ENCODE measurements at regions not wholly inside any gene's neighbourhood (a gene's known extent, or its start where the extent isn't known, plus 50 kb on each side); places are given as distances from the start of the nearest gene placed in this dataset.

DNA sequence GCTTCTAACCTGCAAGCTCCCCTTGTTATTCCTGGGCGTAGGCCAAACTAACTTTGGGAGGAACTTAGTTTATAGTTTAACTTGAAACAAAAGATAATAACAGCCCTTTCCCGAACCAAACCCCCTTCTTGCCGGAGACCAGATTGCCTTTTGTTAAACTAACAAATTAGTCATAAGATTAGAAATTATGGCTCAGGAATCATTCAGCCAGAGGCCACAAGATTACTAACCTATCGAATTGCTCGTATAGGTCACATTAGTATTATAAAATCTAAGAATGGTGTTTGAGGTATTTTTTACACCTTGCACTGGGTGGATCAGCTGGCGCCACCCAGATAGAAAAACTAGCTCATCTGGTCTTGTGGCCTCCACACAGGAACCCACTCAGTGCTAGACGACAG lies 65.3 kb upstream of the RAP2B start:
- TF ChIP-seq OSR1 (CRISPR knock-in tag; IDR thresholded peaks at IDR 0.05) (no peak), TOX (CRISPR knock-in tag; IDR thresholded peaks at IDR 0.05; ENCODE audit: borderline replicate concordance) (no peak), TCF4 (CRISPR knock-in tag; IDR thresholded peaks at IDR 0.05; ENCODE audit: borderline replicate concordance) (no peak), ZNF70 (CRISPR knock-in tag; IDR thresholded peaks at IDR 0.05) (no peak), ZFP30 (CRISPR knock-in tag; IDR thresholded peaks at IDR 0.05) (no peak), ESRRG (CRISPR knock-in tag; IDR thresholded peaks at IDR 0.05) (no peak), ZNF8 (CRISPR knock-in tag; IDR thresholded peaks at IDR 0.05) (no peak), ZNF565 (CRISPR knock-in tag; conservative IDR thresholded peaks at IDR 0.05; ENCODE audit: low read depth) (no peak), BACH2 (CRISPR knock-in tag; IDR thresholded peaks at IDR 0.05; ENCODE audit: borderline replicate concordance) (no peak), ARNTL (CRISPR knock-in tag; IDR thresholded peaks at IDR 0.05; ENCODE audit: borderline replicate concordance, low read depth) (no peak), ZC3H10 (CRISPR knock-in tag; IDR thresholded peaks at IDR 0.05) (no peak), RARB (CRISPR knock-in tag; IDR thresholded peaks at IDR 0.05) (no peak)
- TF ChIP-seq, protein P1, sequence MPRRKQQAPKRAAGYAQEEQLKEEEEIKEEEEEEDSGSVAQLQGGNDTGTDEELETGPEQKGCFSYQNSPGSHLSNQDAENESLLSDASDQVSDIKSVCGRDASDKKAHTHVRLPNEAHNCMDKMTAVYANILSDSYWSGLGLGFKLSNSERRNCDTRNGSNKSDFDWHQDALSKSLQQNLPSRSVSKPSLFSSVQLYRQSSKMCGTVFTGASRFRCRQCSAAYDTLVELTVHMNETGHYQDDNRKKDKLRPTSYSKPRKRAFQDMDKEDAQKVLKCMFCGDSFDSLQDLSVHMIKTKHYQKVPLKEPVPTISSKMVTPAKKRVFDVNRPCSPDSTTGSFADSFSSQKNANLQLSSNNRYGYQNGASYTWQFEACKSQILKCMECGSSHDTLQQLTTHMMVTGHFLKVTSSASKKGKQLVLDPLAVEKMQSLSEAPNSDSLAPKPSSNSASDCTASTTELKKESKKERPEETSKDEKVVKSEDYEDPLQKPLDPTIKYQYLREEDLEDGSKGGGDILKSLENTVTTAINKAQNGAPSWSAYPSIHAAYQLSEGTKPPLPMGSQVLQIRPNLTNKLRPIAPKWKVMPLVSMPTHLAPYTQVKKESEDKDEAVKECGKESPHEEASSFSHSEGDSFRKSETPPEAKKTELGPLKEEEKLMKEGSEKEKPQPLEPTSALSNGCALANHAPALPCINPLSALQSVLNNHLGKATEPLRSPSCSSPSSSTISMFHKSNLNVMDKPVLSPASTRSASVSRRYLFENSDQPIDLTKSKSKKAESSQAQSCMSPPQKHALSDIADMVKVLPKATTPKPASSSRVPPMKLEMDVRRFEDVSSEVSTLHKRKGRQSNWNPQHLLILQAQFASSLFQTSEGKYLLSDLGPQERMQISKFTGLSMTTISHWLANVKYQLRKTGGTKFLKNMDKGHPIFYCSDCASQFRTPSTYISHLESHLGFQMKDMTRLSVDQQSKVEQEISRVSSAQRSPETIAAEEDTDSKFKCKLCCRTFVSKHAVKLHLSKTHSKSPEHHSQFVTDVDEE (CRISPR knock-in tag; IDR thresholded peaks at IDR 0.05), result no peak
- no peak for ATAC-seq

DNA sequence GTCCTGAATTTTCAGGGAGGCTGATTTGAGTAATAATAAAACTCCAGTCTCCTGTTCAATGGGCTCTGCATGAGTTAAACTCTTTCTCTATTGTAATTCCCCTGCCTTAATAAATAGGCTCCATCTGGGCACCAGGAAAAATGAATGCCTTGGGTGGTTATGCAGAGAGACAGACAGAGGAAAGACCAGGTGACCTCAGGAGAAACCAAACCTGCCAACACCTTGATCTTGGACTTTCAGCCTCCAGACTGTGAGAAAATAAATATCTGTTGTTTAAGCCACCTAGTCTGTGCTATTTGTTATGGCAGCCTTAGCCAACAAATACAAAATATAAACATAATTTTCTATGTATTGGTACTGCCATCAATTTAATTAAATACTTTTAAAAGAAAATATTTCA lies 64.8 kb upstream of the RAP2B start:
- TF ChIP-seq, protein P1 (CRISPR knock-in tag; IDR thresholded peaks at IDR 0.05), result no peak
- no peak for TF ChIP-seq ZFP3 (CRISPR knock-in tag; IDR thresholded peaks at IDR 0.05)
- no peak for TF ChIP-seq CSDC2 (CRISPR knock-in tag; IDR thresholded peaks at IDR 0.05)
- TF ChIP-seq TCF4 (CRISPR knock-in tag; IDR thresholded peaks at IDR 0.05; ENCODE audit: borderline replicate concordance), result no peak
- TF ChIP-seq ESRRG (CRISPR knock-in tag; IDR thresholded peaks at IDR 0.05), result no peak
- TF ChIP-seq, protein P2, sequence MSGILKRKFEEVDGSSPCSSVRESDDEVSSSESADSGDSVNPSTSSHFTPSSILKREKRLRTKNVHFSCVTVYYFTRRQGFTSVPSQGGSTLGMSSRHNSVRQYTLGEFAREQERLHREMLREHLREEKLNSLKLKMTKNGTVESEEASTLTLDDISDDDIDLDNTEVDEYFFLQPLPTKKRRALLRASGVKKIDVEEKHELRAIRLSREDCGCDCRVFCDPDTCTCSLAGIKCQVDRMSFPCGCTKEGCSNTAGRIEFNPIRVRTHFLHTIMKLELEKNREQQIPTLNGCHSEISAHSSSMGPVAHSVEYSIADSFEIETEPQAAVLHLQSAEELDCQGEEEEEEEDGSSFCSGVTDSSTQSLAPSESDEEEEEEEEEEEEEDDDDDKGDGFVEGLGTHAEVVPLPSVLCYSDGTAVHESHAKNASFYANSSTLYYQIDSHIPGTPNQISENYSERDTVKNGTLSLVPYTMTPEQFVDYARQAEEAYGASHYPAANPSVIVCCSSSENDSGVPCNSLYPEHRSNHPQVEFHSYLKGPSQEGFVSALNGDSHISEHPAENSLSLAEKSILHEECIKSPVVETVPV (CRISPR knock-in tag; IDR thresholded peaks at IDR 0.05), result no peak
- TF ChIP-seq, protein P3, sequence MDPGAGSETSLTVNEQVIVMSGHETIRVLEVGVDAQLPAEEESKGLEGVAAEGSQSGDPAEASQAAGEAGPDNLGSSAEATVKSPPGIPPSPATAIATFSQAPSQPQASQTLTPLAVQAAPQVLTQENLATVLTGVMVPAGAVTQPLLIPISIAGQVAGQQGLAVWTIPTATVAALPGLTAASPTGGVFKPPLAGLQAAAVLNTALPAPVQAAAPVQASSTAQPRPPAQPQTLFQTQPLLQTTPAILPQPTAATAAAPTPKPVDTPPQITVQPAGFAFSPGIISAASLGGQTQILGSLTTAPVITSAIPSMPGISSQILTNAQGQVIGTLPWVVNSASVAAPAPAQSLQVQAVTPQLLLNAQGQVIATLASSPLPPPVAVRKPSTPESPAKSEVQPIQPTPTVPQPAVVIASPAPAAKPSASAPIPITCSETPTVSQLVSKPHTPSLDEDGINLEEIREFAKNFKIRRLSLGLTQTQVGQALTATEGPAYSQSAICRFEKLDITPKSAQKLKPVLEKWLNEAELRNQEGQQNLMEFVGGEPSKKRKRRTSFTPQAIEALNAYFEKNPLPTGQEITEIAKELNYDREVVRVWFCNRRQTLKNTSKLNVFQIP (CRISPR knock-in tag; IDR thresholded peaks at IDR 0.05; ENCODE audit: borderline replicate concordance, low read depth), result no peak
- TF ChIP-seq ZFP30 (CRISPR knock-in tag; IDR thresholded peaks at IDR 0.05), result no peak
- no peak for TF ChIP-seq ZC3H10 (CRISPR knock-in tag; IDR thresholded peaks at IDR 0.05)
- TF ChIP-seq PPARA (CRISPR knock-in tag; IDR thresholded peaks at IDR 0.05; ENCODE audit: borderline replicate concordance), result no peak
- no peak for TF ChIP-seq TOX (CRISPR knock-in tag; IDR thresholded peaks at IDR 0.05; ENCODE audit: borderline replicate concordance)
- no peak for TF ChIP-seq RARB (CRISPR knock-in tag; IDR thresholded peaks at IDR 0.05)
- TF ChIP-seq ISL1 (CRISPR knock-in tag; IDR thresholded peaks at IDR 0.05), result no peak
- TF ChIP-seq ZNF565 (CRISPR knock-in tag; conservative IDR thresholded peaks at IDR 0.05; ENCODE audit: low read depth), result no peak
- no peak for ATAC-seq

DNA sequence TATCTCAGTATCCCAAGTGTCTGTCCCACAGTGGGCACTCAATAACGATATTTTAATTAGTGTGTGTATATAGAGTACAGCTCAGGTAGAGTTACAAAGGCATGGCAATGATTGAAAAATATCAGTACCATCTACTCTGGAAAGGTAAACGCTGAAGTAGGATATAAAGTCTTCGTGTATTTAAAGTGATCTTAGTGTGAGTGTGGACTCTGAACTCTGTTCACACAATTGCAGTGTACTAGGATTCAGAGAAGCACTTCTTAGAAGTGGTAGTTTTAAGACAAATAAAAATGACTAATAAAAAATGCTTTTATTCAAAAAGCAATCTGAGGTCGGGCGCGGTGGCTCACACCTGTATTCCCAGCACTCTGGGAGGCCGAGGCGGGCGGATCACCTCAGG lies 62.9 kb upstream of the RAP2B start:
- TF ChIP-seq CSDC2 (CRISPR knock-in tag; IDR thresholded peaks at IDR 0.05), result no peak
- TF ChIP-seq, protein P2 (CRISPR knock-in tag; IDR thresholded peaks at IDR 0.05), result no peak
- no peak for TF ChIP-seq ZC3H10 (CRISPR knock-in tag; IDR thresholded peaks at IDR 0.05)
- no peak for TF ChIP-seq GLIS3 (CRISPR knock-in tag; IDR thresholded peaks at IDR 0.05)
- TF ChIP-seq ESRRG (CRISPR knock-in tag; IDR thresholded peaks at IDR 0.05), result no peak
- TF ChIP-seq ISL1 (CRISPR knock-in tag; IDR thresholded peaks at IDR 0.05), result no peak
- TF ChIP-seq, protein P3 (CRISPR knock-in tag; IDR thresholded peaks at IDR 0.05; ENCODE audit: borderline replicate concordance, low read depth), result no peak
- TF ChIP-seq TCF4 (CRISPR knock-in tag; IDR thresholded peaks at IDR 0.05; ENCODE audit: borderline replicate concordance), result no peak
- TF ChIP-seq TOX (CRISPR knock-in tag; IDR thresholded peaks at IDR 0.05; ENCODE audit: borderline replicate concordance), result no peak
- no peak for TF ChIP-seq RARB (CRISPR knock-in tag; IDR thresholded peaks at IDR 0.05)
- no peak for TF ChIP-seq ARNTL (CRISPR knock-in tag; IDR thresholded peaks at IDR 0.05; ENCODE audit: borderline replicate concordance, low read depth)
- TF ChIP-seq, protein P1 (CRISPR knock-in tag; IDR thresholded peaks at IDR 0.05), result no peak
- TF ChIP-seq ZNF565 (CRISPR knock-in tag; conservative IDR thresholded peaks at IDR 0.05; ENCODE audit: low read depth), result no peak

More for the DNA sequence above, 62.9 kb upstream of the RAP2B start:
- no peak for ATAC-seq
